H9 (cell line): ENCODE measurements at regions not wholly inside any gene's neighbourhood (a gene's known extent, or its start where the extent isn't known, plus 50 kb on each side); places are given as distances from the start of the nearest gene placed in this dataset.

Experiments used
- DNase-seq: peaks from one replicate; pipeline ENCODE4 v3.0.0-alpha.2; 2017
- H2AFZ ChIP-seq: one replicate; pipeline ENCODE4 v1.6.1; 2013; ENCODE audit warnings: mild to moderate bottlenecking, low read length, control low read depth, moderate library complexity
- H2AK5ac ChIP-seq: 2 replicates; pipeline ENCODE4 v1.6.1; 2013; ENCODE audit warnings: low read length, control low read depth, mixed read lengths; ENCODE audit not compliant: insufficient read length
- H2BK120ac ChIP-seq: one replicate; pipeline ENCODE4 v1.6.1; 2013; ENCODE audit warnings: low read depth, mild to moderate bottlenecking, low read length, control low read depth, inconsistent platforms; ENCODE audit not compliant: poor library complexity, severe bottlenecking
- H2BK12ac ChIP-seq: 2 replicates; pipeline ENCODE4 v1.6.1; 2013; ENCODE audit warnings: low read length, control low read depth, mixed read lengths, low read depth; ENCODE audit not compliant: insufficient read length
- H2BK15ac ChIP-seq: 2 replicates; pipeline ENCODE4 v1.6.1; 2013; ENCODE audit warnings: low read depth, low read length, control low read depth
- H2BK20ac ChIP-seq: one replicate; pipeline ENCODE4 v1.6.1; 2013; ENCODE audit warnings: low read depth, mild to moderate bottlenecking, low read length, control low read depth, inconsistent platforms; ENCODE audit not compliant: poor library complexity, severe bottlenecking
- H2BK5ac ChIP-seq: 2 replicates; pipeline ENCODE4 v1.6.1; 2013; ENCODE audit warnings: low read length, control low read depth, mixed read lengths; ENCODE audit not compliant: insufficient read length
- H3K14ac ChIP-seq: 2 replicates; pipeline ENCODE4 v1.6.1; 2013; ENCODE audit warnings: low read length, control low read depth; ENCODE audit not compliant: insufficient read depth
- H3K18ac ChIP-seq: 2 replicates; pipeline ENCODE4 v1.6.1; 2013; ENCODE audit warnings: low read depth, mild to moderate bottlenecking, mixed read lengths, low read length, control low read depth; ENCODE audit not compliant: insufficient read length
- H3K23ac ChIP-seq: 2 replicates; pipeline ENCODE4 v1.6.1; 2013; ENCODE audit warnings: low read length, control low read depth, mixed read lengths, low read depth; ENCODE audit not compliant: insufficient read length
- H3K23me2 ChIP-seq: 2 replicates; pipeline ENCODE4 v1.6.1; 2013; ENCODE audit warnings: low read depth, mild to moderate bottlenecking, mixed read lengths, low read length, control low read depth; ENCODE audit not compliant: insufficient read length, poor library complexity, severe bottlenecking
- H3K27ac ChIP-seq: 2 replicates; pipeline ENCODE4 v1.5.1; 2013; ENCODE audit warnings: low read length, control low read depth, mixed read lengths, low read depth; ENCODE audit not compliant: insufficient read length
- H3K27me3 ChIP-seq: 2 replicates; pipeline ENCODE4 v1.6.1; 2013; ENCODE audit warnings: low read length, control low read depth, inconsistent platforms; ENCODE audit not compliant: insufficient read depth
- H3K4ac ChIP-seq: 2 replicates; pipeline ENCODE4 v1.6.1; 2013; ENCODE audit warnings: low read depth, mild to moderate bottlenecking, control low read depth, inconsistent platforms, low read length, moderate library complexity
- H3K4me1 ChIP-seq: 2 replicates; pipeline ENCODE4 v1.6.1; 2013; ENCODE audit warnings: low read length, control low read depth, inconsistent platforms; ENCODE audit not compliant: insufficient read depth
- H3K4me2 ChIP-seq: 2 replicates; pipeline ENCODE4 v1.6.1; 2013; ENCODE audit warnings: low read length, control low read depth, mixed read lengths; ENCODE audit not compliant: insufficient read length, insufficient read depth
- H3K56ac ChIP-seq: 2 replicates; pipeline ENCODE4 v1.6.1; 2013; ENCODE audit warnings: low read depth, mild to moderate bottlenecking, mixed read lengths, low read length, control low read depth; ENCODE audit not compliant: insufficient read length
- H3K79me1 ChIP-seq: 2 replicates; pipeline ENCODE4 v1.6.1; 2013; ENCODE audit warnings: low read depth, mild to moderate bottlenecking, moderate library complexity, low read length, control low read depth, inconsistent platforms; ENCODE audit not compliant: insufficient read depth, poor library complexity, severe bottlenecking
- H3K79me2 ChIP-seq: 2 replicates; pipeline ENCODE4 v1.6.1; 2013; ENCODE audit warnings: low read length, control low read depth, inconsistent platforms; ENCODE audit not compliant: insufficient read depth
- H3K9ac ChIP-seq: 2 replicates; pipeline ENCODE4 v1.6.1; 2013; ENCODE audit warnings: low read length, control low read depth, mixed read lengths; ENCODE audit not compliant: insufficient read length; ENCODE audit errors: extremely low read depth
- H3K9me3 ChIP-seq: one replicate; pipeline ENCODE4 v1.6.1; 2013; ENCODE audit warnings: low read depth, low read length, inconsistent platforms; ENCODE audit not compliant: control insufficient read depth
- H3T11ph ChIP-seq: one replicate; pipeline ENCODE4 v1.6.1; 2013; ENCODE audit warnings: mild to moderate bottlenecking, low read length, control low read depth, inconsistent platforms
- H4K20me1 ChIP-seq: one replicate; pipeline ENCODE4 v1.6.1; 2013; ENCODE audit not compliant: control insufficient read depth, insufficient read length, insufficient read depth
- H4K5ac ChIP-seq: 2 replicates; pipeline ENCODE4 v1.6.1; 2013; ENCODE audit warnings: low read depth, mild to moderate bottlenecking, mixed read lengths, low read length, control low read depth; ENCODE audit not compliant: insufficient read length
- H4K8ac ChIP-seq: replicated peaks from 2 replicates; pipeline ENCODE4 v1.6.1; 2013; ENCODE audit warnings: low read length, control low read depth, mixed read lengths, low read depth; ENCODE audit not compliant: insufficient read length
- H4K91ac ChIP-seq: 2 replicates; pipeline ENCODE4 v1.6.1; 2013; ENCODE audit warnings: low read depth, mild to moderate bottlenecking, moderate library complexity, mixed read lengths, low read length, control low read depth; ENCODE audit not compliant: insufficient read length
- H3K27ac Mint-ChIP-seq, 3 experiments: 2 replicates in 2 of 3; 3 replicates in 1 of 3; pipeline ENCODE4 v1.8.0; 2020 to 2021; ENCODE audit warnings: mixed read lengths in 3 of 3, mild to moderate bottlenecking in 1 of 3, moderate library complexity in 1 of 3
- H3K27me3 Mint-ChIP-seq: 2 replicates; pipeline ENCODE4 v1.8.0; 2021; ENCODE audit warnings: low read depth, mild to moderate bottlenecking, moderate library complexity, mixed read lengths
- H3K36me3 Mint-ChIP-seq, 3 experiments: 2 replicates in 2 of 3; 3 replicates in 1 of 3; pipeline ENCODE4 v1.8.0; 2020 to 2021; ENCODE audit warnings: low read depth in 3 of 3, mixed read lengths in 3 of 3; ENCODE audit not compliant: insufficient read depth in 1 of 3
- H3K4me1 Mint-ChIP-seq, 2 experiments: 2 replicates each; pipeline ENCODE4 v1.8.0; 2020; ENCODE audit warnings: mixed read lengths in 2 of 2
- H3K4me3 Mint-ChIP-seq, 2 experiments: 2 replicates in 1 of 2; 3 replicates in 1 of 2; pipeline ENCODE4 v1.8.0; 2020 to 2021; ENCODE audit warnings: mild to moderate bottlenecking in 2 of 2, mixed read lengths in 2 of 2, moderate library complexity in 1 of 2
- H3K9me3 Mint-ChIP-seq, 2 experiments: 2 replicates in 1 of 2; 3 replicates in 1 of 2; pipeline ENCODE4 v1.8.0; 2020; ENCODE audit warnings: mild to moderate bottlenecking in 2 of 2, mixed read lengths in 2 of 2, moderate library complexity in 1 of 2
- CTCF ChIP-seq: fragments of 200-600 bp; sonication (generic); conservative IDR thresholded peaks from 3 replicates; pipeline ENCODE4 v1.8.0; 2021; ENCODE audit warnings: antibody characterized with exemption, mild to moderate bottlenecking
- WGBS: extraction: QIAGEN DNeasy Blood & Tissue Kit; methylation state at CpG from one replicate; pipeline ENCODE4 v1.1.7; 2013; ENCODE audit warnings: missing lambda C conversion rate, low lambda C conversion rate, mixed read lengths; ENCODE audit not compliant: insufficient read length; ENCODE audit errors: extremely low coverage; 5-methylcytosine and 5-hydroxymethylcytosine counted together

- Histone ChIP-seq H2BK5ac (no peak overlapping the region), H4K91ac (no peak overlapping the region), H3K79me2 (no peaks in the 10 kb centered on the region), H4K20me1 (no peaks in the 10 kb centered on the region), H3K18ac (no peak overlapping the region), H3K23ac (no peak overlapping the region), H3K4me2 (no peak overlapping the region), H2BK120ac (no peak overlapping the region), H3K4me1 (no peaks in the 10 kb centered on the region), H3K14ac (no peak overlapping the region), H3K9me3 (no peaks in the 10 kb centered on the region), H3K56ac (no peak overlapping the region), H3T11ph (no peak overlapping the region), H2BK12ac (no peak overlapping the region), H3K4ac (no peak overlapping the region), H2BK20ac (no peak overlapping the region), H3K9ac (no peak overlapping the region), H4K8ac (no peak overlapping the region), H3K79me1 (no peaks in the 10 kb centered on the region), H3K27me3 (no peaks in the 10 kb centered on the region), H2BK15ac (no peak overlapping the region), H3K27ac (no peak overlapping the region), H2AFZ (no peak overlapping the region), H2AK5ac (no peak overlapping the region), H3K23me2 (no peaks in the 10 kb centered on the region), H4K5ac (no peak overlapping the region)
- no peaks in the 10 kb centered on the region for H3K27me3 Mint-ChIP-seq
- 0 out of 5 replicates have a peak, but pooled peaks cover 0 to under 1% of the 10 kb centered on the region in 2 experiments for H3K9me3 Mint-ChIP-seq
- WGBS = no CpG with 5 or more reads among the region's 1 CpG
- H3K36me3 Mint-ChIP-seq = no peaks in the 10 kb centered on the region
- no peak overlapping the region for H3K4me3 Mint-ChIP-seq
- no peak for DNase-seq
- H3K4me1 Mint-ChIP-seq = peaks cover 5 to 6% of the 10 kb centered on the region in 2 experiments; a peak in 3 of 4 replicates
- TF ChIP-seq CTCF = no peak
- H3K27ac Mint-ChIP-seq = no peak overlapping the region
Observed at GRCh38 chr13:83702021-83702420, 180.3 kb downstream of the SLITRK1 start.
